IPS DF 4.7 (cell line): ENCODE measurements at regions not wholly inside any gene's neighbourhood (a gene's known extent, or its start where the extent isn't known, plus 50 kb on each side); places are given as distances from the start of the nearest gene placed in this dataset.
"Not testable (repeated sequence)": the region's sequence is repeated elsewhere in the genome, so short reads cannot be mapped to it uniquely, and the experiment has no call there.

Experiments used
- DNase-seq: peaks from one replicate; pipeline ENCODE4 v3.0.0-alpha.2; 2013; ENCODE audit warnings: low spot score; ENCODE audit errors: extremely low read depth

DNA sequence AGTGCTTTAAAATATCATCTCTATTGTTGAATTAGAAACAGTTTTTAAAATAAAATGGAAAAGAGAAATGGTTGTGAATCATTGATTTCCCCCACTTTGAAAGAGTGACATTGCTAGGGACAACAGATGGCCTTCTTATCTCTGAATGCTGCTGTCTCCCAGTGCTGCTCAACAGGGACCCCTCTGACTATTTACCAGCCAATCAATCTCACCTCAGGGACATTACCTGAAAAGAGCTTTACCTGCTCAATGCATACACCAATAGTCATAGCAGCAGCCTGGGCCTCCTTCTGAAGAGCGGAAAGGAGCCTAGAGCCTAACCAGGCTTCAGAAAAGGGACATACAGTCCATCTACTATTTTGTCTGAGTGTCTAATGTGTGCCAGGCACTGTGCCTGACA, 162.8 kb downstream of the CGGBP1 start:
- DNase-seq, result no peak

DNA sequence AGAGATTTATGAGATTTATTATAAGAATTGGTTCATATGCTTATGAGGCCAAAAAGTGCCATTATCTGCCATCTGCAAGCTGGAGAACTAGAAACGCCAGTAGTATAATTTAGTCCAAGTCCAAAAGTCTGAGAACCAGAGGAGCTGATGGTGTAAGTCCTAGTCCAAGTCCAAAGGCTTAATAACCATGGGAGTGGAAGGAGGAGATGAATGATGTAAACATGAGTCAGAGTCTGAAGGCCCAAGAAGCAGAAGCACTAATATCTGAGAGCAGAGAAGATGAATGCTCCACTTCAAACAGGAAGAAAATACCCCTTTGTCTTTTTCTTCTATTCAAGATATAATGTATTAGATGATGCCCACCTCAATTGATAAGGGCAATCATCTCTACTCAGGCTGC, 185.7 kb downstream of the CGGBP1 start:
- DNase-seq, result no peak

DNA sequence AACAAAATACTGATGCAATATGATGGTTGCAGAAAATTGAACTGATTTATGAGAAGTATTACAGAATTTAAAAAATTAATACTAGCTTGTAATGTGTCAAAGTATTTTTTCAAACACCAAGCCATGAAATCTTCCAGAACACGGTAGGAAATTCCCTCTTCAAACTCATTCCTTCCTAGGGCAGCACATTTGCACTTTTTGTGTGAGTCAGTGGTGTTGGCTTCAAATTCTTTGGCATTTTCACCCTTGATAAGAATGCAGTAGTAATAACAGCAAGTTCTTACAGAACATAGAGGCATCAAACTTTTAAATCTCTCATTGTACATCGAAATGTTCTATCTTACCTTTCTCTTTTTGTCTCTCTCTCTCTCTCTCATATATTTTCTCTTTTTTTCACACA, 191.8 kb downstream of the CGGBP1 start:
- no peak for DNase-seq

DNA sequence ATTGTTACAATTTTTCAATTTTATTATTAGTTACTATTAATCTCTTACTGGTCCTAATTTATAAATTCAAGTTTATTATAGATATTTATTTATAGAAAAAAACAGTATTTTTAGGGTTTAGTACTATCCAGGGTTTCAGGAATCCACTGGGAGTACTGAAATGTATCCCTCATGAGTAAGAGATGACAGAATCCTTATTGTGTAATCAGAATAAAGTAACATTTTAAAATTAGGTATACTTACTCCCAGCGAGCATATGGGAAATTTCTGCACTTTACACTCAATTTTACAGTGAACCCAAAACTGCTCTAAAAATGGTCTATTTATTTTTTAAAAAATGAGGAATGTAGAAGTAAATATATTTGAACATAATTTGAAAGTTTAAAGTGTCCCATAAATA, 202.7 kb downstream of the CGGBP1 start:
- DNase-seq, result no peak

DNA sequence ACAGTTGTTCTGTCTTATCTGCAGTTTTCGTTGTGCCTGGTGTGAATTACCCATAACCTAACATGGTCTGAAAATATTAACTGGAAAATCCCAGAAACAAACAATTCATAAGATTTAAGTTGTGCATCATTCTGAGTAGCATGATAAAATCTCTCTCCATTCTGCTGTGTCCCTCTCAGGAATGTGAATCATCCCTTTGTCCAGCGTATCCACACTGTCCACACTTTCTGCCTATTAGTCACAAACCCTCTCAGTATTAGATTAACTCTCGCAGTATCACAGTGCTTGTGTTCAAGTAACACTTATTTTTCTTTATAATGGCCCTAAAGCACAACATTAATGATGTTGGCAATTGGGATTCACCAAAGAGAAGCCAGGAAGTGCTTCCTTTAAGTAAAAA, 203.2 kb downstream of the CGGBP1 start:
- no peak for DNase-seq

DNA sequence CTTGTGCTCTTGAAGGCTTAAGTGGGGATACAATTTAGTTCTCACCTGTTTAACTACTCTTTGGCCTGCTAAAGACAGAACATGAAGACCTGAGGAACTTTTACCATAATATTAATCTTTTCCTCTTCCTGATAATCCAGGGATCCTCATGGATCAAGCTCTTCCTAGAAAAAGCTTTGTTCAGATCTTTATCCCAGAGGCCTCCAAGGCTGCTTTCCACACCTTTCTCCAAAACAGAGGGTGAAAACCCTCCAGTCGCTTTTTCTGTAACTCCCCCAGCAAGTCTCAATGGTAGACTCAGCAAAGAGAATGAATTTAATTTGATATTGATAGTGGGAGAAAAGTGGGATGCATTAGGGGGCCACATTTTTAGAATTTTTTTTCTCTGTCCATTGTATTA, 203.6 kb downstream of the CGGBP1 start:
- no peak for DNase-seq

DNA sequence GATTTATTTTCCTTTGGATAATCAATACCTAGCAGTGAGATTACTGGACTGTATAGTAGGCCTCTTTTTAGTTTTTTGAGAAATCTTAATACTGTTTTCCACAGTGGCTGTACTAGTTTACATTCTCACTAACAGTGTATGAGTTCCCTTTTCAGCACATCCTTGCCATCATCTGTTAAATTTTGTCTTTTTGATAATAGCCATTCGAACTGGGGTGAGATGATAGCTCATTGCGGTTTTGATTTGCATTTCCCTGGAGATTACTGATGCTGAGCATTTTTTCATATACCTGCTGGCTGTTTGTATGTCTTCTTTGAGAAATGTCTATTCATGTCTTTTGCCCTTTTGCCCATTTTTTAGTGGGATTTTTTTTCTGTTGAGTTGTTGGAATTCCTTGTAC, 210.8 kb downstream of the CGGBP1 start:
- no peak for DNase-seq

DNA sequence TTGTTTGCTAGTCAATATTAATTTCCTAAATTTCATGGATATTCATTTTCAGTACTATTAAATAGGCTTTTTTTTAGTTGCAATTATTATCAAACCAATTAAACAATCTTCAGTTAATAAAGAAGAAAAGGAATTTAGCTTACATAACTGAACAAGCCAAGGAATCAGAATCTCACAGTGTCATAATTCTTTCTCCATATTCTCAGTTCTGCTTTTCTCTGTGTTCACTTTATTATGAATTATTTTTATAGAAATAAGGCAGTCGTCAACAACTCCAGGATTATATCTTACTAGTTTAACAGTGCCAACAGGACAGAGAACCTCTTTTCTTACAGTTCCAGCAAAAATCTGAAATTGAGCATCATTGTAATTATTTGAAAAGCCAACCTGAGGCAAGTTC, 221.7 kb downstream of the CGGBP1 start:
- no peak for DNase-seq

DNA sequence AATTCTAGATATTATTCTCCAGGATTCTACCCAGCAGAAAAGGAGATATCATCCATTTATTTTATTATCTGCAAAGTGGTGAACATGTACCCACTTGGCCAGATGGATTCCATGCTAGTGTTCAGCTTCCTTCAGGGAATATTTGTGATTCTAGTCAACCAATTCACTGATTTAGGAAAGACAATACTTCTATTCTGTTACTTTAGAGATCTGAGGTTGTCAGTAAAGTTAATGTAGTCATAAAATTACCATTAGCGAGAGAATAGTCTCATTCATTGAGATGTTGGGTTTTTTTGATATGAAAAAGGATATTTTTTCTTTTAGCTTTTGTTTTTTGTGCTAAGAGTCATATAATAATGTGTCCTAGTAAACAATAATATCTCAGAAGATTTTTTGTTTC, 222.8 kb downstream of the CGGBP1 start:
- DNase-seq, result no peak

DNA sequence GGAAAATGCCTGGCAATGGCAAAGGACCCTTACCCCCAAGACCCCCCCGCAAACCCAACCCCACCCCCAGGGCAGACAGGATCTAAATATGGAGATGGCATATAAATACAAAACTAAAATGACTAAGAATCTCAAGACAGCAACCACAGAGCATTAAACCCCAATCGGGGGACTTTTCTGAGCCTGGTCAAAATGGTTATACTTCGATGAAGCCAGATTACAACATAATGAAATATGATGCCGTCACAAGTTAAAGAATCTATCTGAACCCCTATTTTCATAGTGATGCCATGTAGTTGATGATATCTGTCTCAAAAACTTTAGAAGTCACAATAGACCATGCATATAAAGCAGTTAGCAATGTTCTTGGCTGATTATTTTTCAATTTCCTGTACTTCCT, 223.6 kb downstream of the CGGBP1 start:
- DNase-seq, result no peak

DNA sequence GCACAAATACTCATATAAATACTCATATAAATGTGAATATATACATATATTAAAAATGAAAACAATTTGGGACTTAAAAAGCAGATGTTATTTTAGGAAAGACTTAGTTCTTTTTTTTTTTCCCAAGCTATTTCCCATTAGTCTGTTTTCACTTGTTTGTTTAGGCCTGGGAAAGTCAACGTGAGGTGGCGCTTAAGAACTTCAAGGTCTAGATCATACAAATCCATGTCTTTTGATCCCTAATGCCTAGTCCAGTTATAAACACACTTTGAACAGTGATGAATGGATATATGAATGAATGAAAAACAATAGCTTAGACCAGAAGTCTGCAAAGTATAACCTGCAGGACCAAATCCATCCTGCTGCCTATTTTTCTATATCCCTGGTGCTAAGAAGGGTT, 224.5 kb downstream of the CGGBP1 start:
- no peak for DNase-seq

DNA sequence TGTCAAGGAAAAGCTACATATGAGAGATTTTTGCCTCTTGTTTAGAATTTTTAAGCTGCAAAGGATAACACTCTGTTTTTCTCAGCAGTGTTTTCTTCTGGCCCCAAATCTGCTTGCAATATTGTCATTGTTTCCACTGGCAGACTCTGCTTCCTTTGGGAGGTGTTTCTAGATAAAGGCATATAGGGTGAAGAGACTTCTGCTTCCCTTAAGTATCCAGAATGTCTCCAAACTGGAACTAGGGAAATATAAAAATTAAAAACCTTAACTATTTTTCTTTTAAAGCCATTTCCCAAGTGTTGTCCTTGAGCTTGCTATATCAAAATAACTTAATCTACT, 225.8 kb downstream of the CGGBP1 start:
- no peak for DNase-seq

DNA sequence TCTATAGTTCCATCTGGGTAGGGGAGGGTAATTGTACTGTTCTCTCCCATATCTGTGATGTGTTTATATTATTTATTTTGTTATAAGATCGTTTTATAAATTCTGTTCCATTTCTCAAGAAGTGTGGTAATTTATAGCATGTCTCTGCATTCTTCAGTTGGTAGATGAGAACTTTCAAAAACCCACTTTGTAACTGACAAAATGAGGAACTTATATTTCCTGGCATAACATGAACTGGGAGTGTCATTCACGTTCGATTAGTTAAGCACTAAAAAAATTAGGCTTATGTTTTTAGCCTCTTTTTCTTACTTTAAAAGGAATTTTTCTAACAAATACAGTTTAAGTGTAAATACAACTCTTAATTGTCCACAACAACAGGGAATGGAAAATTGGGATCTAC, 230.8 kb downstream of the CGGBP1 start:
- no peak for DNase-seq

DNA sequence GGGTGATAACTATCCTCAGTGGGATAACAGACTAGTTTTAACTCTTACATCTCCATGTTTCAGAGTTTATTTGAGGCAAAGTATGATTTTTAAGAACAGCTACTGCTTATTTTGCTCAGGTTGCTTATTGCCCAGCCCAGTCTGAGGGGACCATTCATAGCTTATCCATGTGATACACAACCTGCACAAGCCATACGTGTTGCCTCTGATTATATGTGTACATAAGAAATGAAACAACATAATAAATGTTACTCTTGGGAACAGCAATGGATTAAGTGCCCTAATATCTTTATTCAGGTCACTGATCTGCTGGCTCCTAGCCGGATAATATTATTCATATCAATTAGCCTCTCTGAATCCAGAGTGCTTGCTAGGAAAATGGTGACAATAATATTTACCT, 236.2 kb downstream of the CGGBP1 start:
- no peak for DNase-seq

DNA sequence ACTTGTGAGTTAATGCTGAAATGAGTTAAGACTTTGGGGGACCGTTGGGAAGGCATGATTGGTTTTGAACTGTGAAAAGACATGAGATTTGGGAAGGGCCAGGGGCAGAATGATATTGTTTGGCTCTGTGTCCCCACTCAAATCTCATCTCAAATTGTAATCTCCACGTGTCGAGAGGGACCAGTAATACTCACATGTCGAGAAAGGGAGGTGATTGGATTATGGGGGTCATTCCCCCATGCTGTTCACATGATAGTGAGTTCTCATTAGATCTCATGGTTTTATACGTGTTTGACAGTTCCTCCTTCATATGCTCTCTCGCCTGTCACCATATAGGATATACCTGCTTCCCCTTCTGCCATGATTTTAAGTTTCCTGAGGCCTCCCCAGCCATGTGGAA, 245.3 kb downstream of the CGGBP1 start:
- not testable (repeated sequence) for DNase-seq

DNA sequence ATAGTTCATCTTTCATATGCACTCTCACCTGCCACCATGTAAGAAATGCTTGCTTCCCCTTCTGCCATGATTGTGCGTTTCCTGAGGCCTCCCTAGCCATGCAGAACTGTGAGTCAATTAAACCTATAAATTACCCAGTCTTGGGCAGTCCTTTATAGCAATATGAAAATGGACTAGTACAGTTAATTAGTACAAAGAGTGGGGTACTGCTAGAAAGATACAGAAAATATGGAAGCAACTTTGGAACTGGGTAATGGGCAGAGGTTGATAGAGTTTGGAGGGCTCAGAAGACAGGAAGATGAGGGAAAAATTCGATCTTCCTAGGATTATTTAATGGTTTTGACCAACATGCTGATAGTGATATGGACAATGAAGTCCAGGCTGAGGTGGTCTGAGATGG, 246.9 kb downstream of the CGGBP1 start:
- DNase-seq, result no peak

DNA sequence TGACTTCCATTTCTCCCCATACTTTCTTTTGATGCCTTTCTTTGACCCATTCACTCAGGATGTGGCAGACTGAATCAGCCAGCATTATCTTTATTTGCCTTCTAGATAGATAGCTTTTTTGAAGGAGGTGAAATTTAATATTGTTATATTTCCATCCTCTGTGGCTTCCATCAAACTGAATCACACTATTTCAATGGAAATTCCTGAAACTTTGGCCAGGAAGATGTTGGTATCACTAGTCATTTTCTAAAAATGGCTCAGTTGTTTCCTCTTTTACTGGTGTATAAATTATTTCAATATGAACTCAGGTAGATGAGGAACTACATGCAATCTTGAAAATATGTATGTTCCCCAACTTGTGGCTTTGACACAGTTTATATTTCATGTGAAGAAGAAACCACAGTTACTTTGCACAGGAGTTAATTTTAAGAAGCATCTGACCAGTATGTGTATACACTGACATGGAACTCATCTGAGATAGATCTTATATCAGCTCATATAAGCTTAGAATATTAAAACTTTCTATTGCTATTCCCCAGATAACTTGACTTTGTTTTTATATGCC, 248.3 kb downstream of the CGGBP1 start:
- DNase-seq, result no peak

DNA sequence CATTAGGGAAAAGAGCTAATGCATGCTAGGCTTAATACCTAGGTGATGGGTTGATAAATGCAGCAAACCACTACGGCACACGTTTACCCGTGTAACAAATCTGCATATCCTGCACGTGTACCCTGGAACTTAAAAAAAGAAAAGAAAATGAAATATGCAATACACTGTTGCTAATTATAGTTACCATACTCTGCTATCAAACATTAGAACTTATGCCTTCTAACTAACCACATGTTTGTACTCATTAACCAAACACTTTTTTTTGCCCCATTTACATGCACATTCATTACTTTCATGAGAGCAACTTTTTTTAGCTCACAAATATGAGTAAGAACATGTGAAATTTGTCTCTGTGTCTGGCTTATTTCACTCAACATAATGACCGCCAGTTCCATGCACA, 253.1 kb downstream of the CGGBP1 start:
- DNase-seq, result no peak

DNA sequence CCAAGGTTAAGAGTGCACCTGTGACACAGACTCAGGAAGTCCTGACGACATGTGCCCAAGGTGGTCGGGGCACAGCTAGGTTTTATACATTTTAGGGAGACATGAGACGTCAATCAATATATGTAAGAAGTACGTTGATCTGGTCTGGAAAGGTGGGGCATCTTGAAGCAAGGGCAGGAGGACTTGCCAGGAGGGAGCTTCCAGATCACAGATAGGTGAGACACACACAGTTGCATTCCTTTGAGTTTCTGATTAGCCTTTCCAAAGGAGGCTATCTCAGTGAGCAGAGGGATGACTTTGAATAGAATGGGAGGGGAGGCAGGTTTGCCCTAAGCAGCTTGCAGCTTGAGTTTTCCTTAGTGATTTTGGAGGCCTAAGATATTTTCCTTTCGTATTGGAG, 257.4 kb downstream of the CGGBP1 start:
- no peak for DNase-seq

DNA sequence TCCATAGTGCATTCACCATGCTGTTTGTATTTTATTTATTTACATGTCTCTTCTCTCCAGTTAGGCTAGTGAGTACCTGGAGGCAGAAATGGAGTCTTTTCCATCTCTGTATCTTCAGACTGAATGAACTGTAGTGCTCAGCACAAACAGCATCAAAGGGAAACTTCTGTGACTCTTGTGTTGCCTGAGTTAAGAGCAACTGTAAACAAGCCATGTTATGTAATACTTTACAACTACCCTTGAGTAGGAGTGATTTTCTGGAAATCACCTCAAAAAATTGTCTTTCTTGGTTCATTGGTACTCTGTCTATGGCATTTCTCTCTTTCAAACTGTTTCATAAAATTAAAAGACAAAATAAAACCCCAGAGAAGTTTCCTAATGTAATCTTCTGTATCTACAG, 258.3 kb downstream of the CGGBP1 start:
- no peak for DNase-seq

DNA sequence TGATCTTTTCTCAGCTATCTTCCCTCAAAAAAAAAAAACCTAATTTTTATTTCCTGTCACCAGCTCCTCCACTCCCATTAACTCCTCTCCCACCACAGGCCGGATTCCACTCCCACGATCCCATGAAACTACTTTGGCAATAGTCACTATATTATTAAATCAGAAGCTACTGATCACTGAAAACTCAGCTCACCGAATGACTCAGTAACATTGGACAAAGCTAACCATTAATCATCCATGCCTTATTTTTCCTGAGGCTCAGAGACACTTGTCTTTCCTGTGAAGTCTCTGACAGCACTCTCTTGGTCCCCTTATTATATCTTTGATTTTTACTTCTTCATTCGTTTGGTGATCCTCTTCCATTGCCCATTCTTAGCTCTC, 260.2 kb downstream of the CGGBP1 start:
- DNase-seq, result no peak

DNA sequence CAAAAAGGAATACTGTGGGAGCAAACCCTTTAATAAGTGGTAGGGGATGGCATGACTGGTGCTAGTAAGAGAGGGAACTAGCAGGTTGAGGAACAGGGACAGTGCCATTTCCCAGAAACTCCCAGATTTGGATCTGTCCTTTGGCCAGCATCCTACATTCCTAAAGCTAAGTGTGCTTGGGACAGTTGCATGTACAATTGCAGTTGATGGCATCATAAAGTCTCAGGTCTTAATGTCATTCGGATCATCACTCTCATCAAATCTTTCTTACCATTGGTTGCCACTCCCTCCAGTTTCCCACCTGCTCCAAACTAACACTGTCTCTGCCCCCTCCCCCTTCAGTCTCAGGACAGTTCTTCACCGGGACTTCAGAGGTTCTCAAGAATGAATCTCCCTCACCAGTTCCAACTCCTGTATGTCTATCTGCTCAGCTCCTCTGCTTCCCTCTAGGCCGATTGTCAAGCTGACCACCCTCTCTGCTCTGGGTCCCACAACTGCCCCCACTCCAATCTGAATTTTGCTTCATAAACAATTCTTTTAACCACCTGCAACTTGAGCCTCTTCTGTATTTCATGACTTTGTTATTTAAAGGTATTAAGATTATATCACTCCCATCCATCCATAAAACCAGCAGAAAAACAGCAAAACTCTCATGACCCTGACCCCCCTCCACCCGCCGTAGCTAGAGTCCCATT, 260.8 kb downstream of the CGGBP1 start:
- no peak for DNase-seq

DNA sequence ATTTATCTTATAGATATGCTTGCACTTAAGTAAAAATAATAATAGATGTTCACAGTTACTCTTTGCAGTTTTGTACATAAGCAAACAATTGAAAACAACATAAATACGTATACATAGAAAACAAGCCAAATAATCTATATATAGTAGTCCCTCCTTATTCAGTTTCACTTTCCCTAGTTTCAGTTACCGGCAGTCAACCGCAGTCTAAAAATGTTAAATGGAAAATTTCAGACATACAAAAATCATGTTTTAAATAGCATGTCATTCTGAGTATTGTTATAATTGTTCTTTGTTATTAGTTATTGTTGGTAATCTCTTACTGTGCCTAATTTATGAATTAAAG, 262.0 kb downstream of the CGGBP1 start:
- DNase-seq, result no peak
